ENCODE measurements at regions not wholly inside any gene's neighbourhood (a gene's known extent, or its start where the extent isn't known, plus 50 kb on each side); places are given as distances from the start of the nearest gene placed in this dataset.

GRCh38 chr15:30816430-30816829, 87.3 kb upstream of the FAN1 start:
- TF ChIP-seq CTCF (IDR thresholded peaks at IDR 0.05), result no peak
- TF ChIP-seq POLR2AphosphoS5 (IDR thresholded peaks at IDR 0.05), result no peak

All from gastroesophageal sphincter (tissue), 3 donors.